SU-DHL-6 (cell line): ENCODE measurements at regions not wholly inside any gene's neighbourhood (a gene's known extent, or its start where the extent isn't known, plus 50 kb on each side); places are given as distances from the start of the nearest gene placed in this dataset.

Experiments
- CTCF ChIP-seq: fragments of 200-600 bp; sonication (generic); IDR thresholded peaks from one replicate; pipeline ENCODE4 v1.5.1; 2017; ENCODE audit warnings: antibody characterized with exemption, mild to moderate bottlenecking, low read length, moderate library complexity; ENCODE audit not compliant: insufficient read depth, poor library complexity, severe bottlenecking
- EZH2phosphoT487 ChIP-seq: fragments of 200-600 bp; sonication (generic), shearing (Covaris generic); conservative IDR thresholded peaks from 2 replicates; pipeline ENCODE4 v1.6.1; 2018; ENCODE audit warnings: mild to moderate bottlenecking, antibody characterized with exemption, low read length, moderate library complexity, mixed read lengths

DNA sequence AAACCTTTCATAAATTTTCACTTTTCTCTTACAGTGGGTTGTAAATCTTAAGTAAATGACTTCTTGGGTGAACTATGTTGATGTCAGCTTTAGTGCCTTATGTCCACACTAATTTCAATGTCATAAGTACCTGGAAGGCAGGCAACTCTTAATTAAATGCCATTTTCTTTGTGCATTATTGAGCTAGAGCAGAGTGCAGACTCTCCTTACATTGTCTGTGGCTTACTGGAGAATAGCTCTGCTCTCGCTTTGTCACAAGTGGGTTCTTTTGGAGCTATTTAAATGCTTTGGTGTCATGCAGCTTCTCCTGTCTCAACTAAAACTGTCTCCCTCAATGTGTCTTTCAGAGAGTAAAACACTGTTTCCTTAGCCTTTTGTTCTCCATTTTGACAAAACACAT lies 411.6 kb downstream of the STIM2 start:
- no peak for TF ChIP-seq CTCF
- TF ChIP-seq EZH2phosphoT487 = no peak
